DOHH2 (cell line): ENCODE measurements at regions not wholly inside any gene's neighbourhood (a gene's known extent, or its start where the extent isn't known, plus 50 kb on each side); places are given as distances from the start of the nearest gene placed in this dataset.

Experiments used
- H3F3A ChIP-seq: fragments of 200-600 bp; sonication (generic), shearing (Covaris generic); 2 replicates; pipeline ENCODE4 v1.6.0; 2016; ENCODE audit warnings: antibody characterized with exemption, mild to moderate bottlenecking; ENCODE audit not compliant: control insufficient read depth, insufficient read depth
- H3K27ac ChIP-seq: fragments of 200-600 bp; sonication (generic); 2 replicates; pipeline ENCODE4 v1.5.1; 2014; ENCODE audit warnings: low read depth, mild to moderate bottlenecking, low read length, moderate library complexity
- H3K27me3 ChIP-seq: fragments of 200-600 bp; sonication (generic); 2 replicates; pipeline ENCODE4 v1.6.1; 2014; ENCODE audit warnings: mild to moderate bottlenecking, low read length, mixed read lengths; ENCODE audit not compliant: control insufficient read depth
- H3K36me3 ChIP-seq: fragments of 200-600 bp; sonication (generic); 2 replicates; pipeline ENCODE4 v1.6.1; 2014; ENCODE audit warnings: mild to moderate bottlenecking, low read length, moderate library complexity, mixed read lengths; ENCODE audit not compliant: control insufficient read depth
- H3K4me1 ChIP-seq: fragments of 200-600 bp; sonication (generic); 2 replicates; pipeline ENCODE4 v1.6.1; 2014; ENCODE audit warnings: mild to moderate bottlenecking, low read length, mixed read lengths; ENCODE audit not compliant: control insufficient read depth
- H3K4me2 ChIP-seq: fragments of 200-600 bp; sonication (generic); 2 replicates; pipeline ENCODE4 v1.6.0; 2014; ENCODE audit warnings: mild to moderate bottlenecking, low read length, moderate library complexity
- H3K4me3 ChIP-seq: fragments of 200-600 bp; sonication (generic); 2 replicates; pipeline ENCODE4 v1.5.1; 2014; ENCODE audit warnings: mild to moderate bottlenecking, low read length, mixed read lengths
- H3K79me2 ChIP-seq: fragments of 200-600 bp; sonication (generic); 2 replicates; pipeline ENCODE4 v1.6.1; 2014; ENCODE audit warnings: mild to moderate bottlenecking, low read length, mixed read lengths; ENCODE audit not compliant: control insufficient read depth
- H3K9me2 ChIP-seq: fragments of 200-600 bp; sonication (generic); replicated peaks from 2 replicates; pipeline ENCODE4 v1.6.1; 2014; ENCODE audit warnings: mild to moderate bottlenecking, low read length, mixed read lengths; ENCODE audit not compliant: control insufficient read depth
- H3K9me3 ChIP-seq: fragments of 200-600 bp; sonication (generic); 2 replicates; pipeline ENCODE4 v1.6.1; 2014; ENCODE audit warnings: antibody characterized with exemption, low read length, mixed read lengths; ENCODE audit not compliant: control insufficient read depth, insufficient read depth
- H4K20me1 ChIP-seq: fragments of 200-600 bp; sonication (generic); 2 replicates; pipeline ENCODE4 v1.6.0; 2014; ENCODE audit warnings: low read depth, mild to moderate bottlenecking, antibody characterized with exemption, low read length, moderate library complexity; ENCODE audit not compliant: control insufficient read depth, insufficient read depth
- CTCF ChIP-seq: fragments of 200-600 bp; sonication (generic); IDR thresholded peaks from one replicate; pipeline ENCODE4 v1.5.1; 2014; ENCODE audit warnings: antibody characterized with exemption, mild to moderate bottlenecking, low read depth, low read length; ENCODE audit not compliant: poor library complexity, severe bottlenecking
- EZH2phosphoT487 ChIP-seq: fragments of 200-600 bp; sonication (generic); IDR thresholded peaks from 2 replicates; pipeline ENCODE4 v1.6.1; 2017; ENCODE audit warnings: borderline replicate concordance, mild to moderate bottlenecking, antibody characterized with exemption, low read length, moderate library complexity, mixed read lengths

- no peaks in the 10 kb centered on the region for H3K4me1 ChIP-seq
- H3K79me2 ChIP-seq, result no peaks in the 10 kb centered on the region
- TF ChIP-seq CTCF (no peak), EZH2phosphoT487 (no peak)
- H3K9me2 ChIP-seq, result no peaks in the 10 kb centered on the region
- no peak overlapping the region for H3K4me2 ChIP-seq
- no peaks in the 10 kb centered on the region for H3K9me3 ChIP-seq
- H3K27me3 ChIP-seq, result no peaks in the 10 kb centered on the region
- H3K36me3 ChIP-seq, result no peaks in the 10 kb centered on the region
- H3K27ac ChIP-seq, result no peak overlapping the region
- no peaks in the 10 kb centered on the region for H3F3A ChIP-seq
- no peak overlapping the region for H3K4me3 ChIP-seq
- H4K20me1 ChIP-seq, result no peaks in the 10 kb centered on the region
These were observed 451.0 kb upstream of the SETBP1 start for GRCh38 chr18:44229693-44230108.

GRCh38 chr18:44231936-44232335 lies 448.8 kb upstream of the SETBP1 start:
- Histone ChIP-seq H3K4me2 (no peak overlapping the region), H3K9me2 (no peaks in the 10 kb centered on the region; the same call in 1 of the 2 replicates), H3K27ac (no peak overlapping the region), H3K36me3 (no peaks in the 10 kb centered on the region), H4K20me1 (no peaks in the 10 kb centered on the region), H3K4me3 (no peak overlapping the region), H3K27me3 (no peaks in the 10 kb centered on the region), H3K4me1 (no peaks in the 10 kb centered on the region), H3K9me3 (no peaks in the 10 kb centered on the region), H3K79me2 (no peaks in the 10 kb centered on the region), H3F3A (no peaks in the 10 kb centered on the region)
- TF ChIP-seq CTCF (no peak), EZH2phosphoT487 (no peak)

- H3K4me3 ChIP-seq, result no peak overlapping the region
- no peaks in the 10 kb centered on the region for H3K27me3 ChIP-seq
- H3K9me2 ChIP-seq, result no peaks in the 10 kb centered on the region; the same call in 1 of the 2 replicates
- no peaks in the 10 kb centered on the region for H3K79me2 ChIP-seq
- no peaks in the 10 kb centered on the region for H3K4me1 ChIP-seq
- no peak for TF ChIP-seq CTCF
- TF ChIP-seq EZH2phosphoT487, result no peak
- H3K27ac ChIP-seq, result no peak overlapping the region
- H3K36me3 ChIP-seq, result no peaks in the 10 kb centered on the region
- no peaks in the 10 kb centered on the region for H3F3A ChIP-seq
- H4K20me1 ChIP-seq, result no peaks in the 10 kb centered on the region
- H3K9me3 ChIP-seq, result no peaks in the 10 kb centered on the region
- no peak overlapping the region for H3K4me2 ChIP-seq
These were observed 448.2 kb upstream of the SETBP1 start for GRCh38 chr18:44232500-44232899.
